Keratinocyte (primary cell): ENCODE measurements at regions not wholly inside any gene's neighbourhood (a gene's known extent, or its start where the extent isn't known, plus 50 kb on each side); places are given as distances from the start of the nearest gene placed in this dataset.

Experiments
- EZH2 ChIP-seq: IDR thresholded peaks from one replicate; pipeline ENCODE4 v1.6.1; 2012; ENCODE audit warnings: inconsistent platforms, mild to moderate bottlenecking, low read length, moderate library complexity
- TF ChIP-seq, protein P1 (sequence below), 3 experiments: IDR thresholded peaks in 1 of 3; conservative IDR thresholded peaks in 1 of 3; optimal IDR thresholded peaks in 1 of 3; 2 replicates in 2 of 3; 3 replicates in 1 of 3; pipeline versions ENCODE3 to v1.5.1; 2011; ENCODE audit warnings: low read length in 3 of 3, mild to moderate bottlenecking in 3 of 3, moderate library complexity in 2 of 3, control low read depth in 1 of 3, inconsistent platforms in 1 of 3; ENCODE audit not compliant: insufficient read depth in 2 of 3; ENCODE audit errors: extremely low read depth in 1 of 3

- TF ChIP-seq, protein P1, sequence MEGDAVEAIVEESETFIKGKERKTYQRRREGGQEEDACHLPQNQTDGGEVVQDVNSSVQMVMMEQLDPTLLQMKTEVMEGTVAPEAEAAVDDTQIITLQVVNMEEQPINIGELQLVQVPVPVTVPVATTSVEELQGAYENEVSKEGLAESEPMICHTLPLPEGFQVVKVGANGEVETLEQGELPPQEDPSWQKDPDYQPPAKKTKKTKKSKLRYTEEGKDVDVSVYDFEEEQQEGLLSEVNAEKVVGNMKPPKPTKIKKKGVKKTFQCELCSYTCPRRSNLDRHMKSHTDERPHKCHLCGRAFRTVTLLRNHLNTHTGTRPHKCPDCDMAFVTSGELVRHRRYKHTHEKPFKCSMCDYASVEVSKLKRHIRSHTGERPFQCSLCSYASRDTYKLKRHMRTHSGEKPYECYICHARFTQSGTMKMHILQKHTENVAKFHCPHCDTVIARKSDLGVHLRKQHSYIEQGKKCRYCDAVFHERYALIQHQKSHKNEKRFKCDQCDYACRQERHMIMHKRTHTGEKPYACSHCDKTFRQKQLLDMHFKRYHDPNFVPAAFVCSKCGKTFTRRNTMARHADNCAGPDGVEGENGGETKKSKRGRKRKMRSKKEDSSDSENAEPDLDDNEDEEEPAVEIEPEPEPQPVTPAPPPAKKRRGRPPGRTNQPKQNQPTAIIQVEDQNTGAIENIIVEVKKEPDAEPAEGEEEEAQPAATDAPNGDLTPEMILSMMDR (optimal IDR thresholded peaks at IDR 0.05 in 1 of 3, IDR thresholded peaks at IDR 0.05 in 1 of 3, conservative IDR thresholded peaks at IDR 0.05 in 1 of 3; ENCODE audit: extremely low read depth in 1 of 3, insufficient read depth in 2 of 3, low read length in 3 of 3) = no peak
- no peak for TF ChIP-seq EZH2
Observed at GRCh38 chr13:65642996-65643395, 1587.1 kb downstream of the PCDH9 start.
